ENCODE measurements at regions not wholly inside any gene's neighbourhood (a gene's known extent, or its start where the extent isn't known, plus 50 kb on each side); places are given as distances from the start of the nearest gene placed in this dataset.

DNA sequence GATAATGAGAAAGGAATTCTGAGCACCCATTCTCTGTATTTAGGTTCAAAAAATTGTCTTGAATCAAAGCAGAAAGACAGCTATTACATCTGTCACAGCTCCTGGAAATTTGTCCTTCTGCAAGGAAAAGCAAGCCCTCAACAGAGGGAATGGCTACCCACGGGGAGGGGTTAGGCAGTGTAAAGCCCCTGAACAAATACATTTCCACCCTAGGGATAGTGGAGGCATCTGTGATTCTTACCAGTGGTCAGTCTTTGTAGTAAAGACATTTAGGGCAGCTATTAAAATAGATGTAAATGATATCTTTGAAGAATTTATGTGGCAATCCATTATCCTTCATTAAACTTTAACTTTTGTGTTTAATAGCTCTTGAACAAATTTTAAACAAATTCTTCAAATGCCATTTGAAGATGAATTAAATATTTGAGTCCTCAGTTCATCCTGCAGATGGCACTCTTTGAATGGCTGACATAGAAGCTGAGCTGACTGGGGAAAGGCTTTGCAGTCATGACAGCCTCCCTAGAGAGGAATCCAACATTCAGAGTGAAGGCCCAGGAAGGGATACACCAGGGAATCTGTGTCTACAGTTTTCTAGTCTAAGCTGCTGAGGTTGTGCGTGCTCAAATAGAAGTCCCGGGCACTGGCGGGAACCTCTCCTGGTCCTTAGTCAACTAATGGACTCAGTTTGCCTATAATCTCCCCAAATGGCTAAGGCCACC, 359.7 kb upstream of the ROPN1 start:
- H3K4me1 ChIP-seq, result no peaks in the 10 kb centered on the region
- no peaks in the 10 kb centered on the region for H3K27me3 ChIP-seq
- no peaks in the 10 kb centered on the region for H3K9me3 ChIP-seq
- H3K36me3 ChIP-seq, result no peaks in the 10 kb centered on the region
- no peak overlapping the region for H3K27ac ChIP-seq
- DNase-seq, result peak in 1 of 3 donors; percentile 58
- TF ChIP-seq POLR2A (IDR thresholded peaks at IDR 0.05), result no peak
- TF ChIP-seq CTCF (IDR thresholded peaks at IDR 0.05), result peak in 4 of 6 experiments; percentile 27 to 84 (median 82)
- no peak overlapping the region for H3K4me3 ChIP-seq

DNA sequence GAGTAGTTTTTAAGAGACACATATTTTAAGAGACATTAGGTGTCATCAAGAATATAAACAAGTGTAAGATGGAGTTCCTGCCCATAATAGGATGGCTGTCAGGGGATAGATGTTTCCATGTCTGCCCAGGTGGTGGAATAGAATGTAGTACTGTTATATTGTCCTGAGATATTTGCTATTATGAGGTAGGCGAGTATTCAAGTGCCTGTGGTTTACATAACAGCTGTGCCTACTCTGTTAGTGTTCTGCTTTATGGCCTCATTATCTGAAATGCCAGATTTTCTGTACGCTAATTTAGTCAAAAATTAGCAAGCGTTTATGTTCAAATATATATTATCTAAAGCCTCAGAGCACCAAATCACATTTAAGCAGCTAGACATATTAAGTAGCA, 360.2 kb upstream of the ROPN1 start:
- H3K4me1 ChIP-seq, result no peaks in the 10 kb centered on the region
- DNase-seq, result no peak
- TF ChIP-seq CTCF (IDR thresholded peaks at IDR 0.05), result no peak
- TF ChIP-seq POLR2A (IDR thresholded peaks at IDR 0.05), result no peak
- no peaks in the 10 kb centered on the region for H3K9me3 ChIP-seq
- no peaks in the 10 kb centered on the region for H3K36me3 ChIP-seq
- no peaks in the 10 kb centered on the region for H3K27me3 ChIP-seq
- no peak overlapping the region for H3K4me3 ChIP-seq
- H3K27ac ChIP-seq, result no peak overlapping the region

- Histone ChIP-seq H3K4me1 (no peaks in the 10 kb centered on the region), H3K36me3 (no peaks in the 10 kb centered on the region), H3K27me3 (no peaks in the 10 kb centered on the region), H3K4me3 (no peak overlapping the region), H3K27ac (no peak overlapping the region), H3K9me3 (no peaks in the 10 kb centered on the region)
- TF ChIP-seq POLR2A (IDR thresholded peaks at IDR 0.05), result no peak
- no peak for DNase-seq
These were observed 361.8 kb upstream of the ROPN1 start for GRCh38 chr3:124353691-124354090.

DNA sequence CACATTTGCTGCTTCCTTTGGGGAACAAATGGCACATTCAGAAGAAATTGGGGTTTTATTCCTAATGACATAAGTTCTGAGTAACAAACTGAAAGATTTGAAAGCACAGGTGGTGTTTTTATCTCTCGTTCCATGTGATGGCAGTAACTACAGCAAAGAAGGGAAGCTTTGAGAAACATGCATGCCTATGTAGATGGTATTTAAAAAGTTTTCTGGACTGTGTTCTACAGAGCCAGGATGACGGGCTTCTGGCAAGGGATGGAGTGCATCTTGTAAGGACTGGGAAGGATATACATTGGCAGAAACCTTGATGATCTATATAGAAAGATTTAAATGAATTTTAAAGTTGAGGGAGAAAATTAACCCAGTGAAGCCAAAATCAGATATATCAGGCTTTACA, 362.2 kb upstream of the ROPN1 start:
- TF ChIP-seq POLR2A (IDR thresholded peaks at IDR 0.05) (no peak), CTCF (IDR thresholded peaks at IDR 0.05) (no peak)
- Histone ChIP-seq H3K27me3 (no peaks in the 10 kb centered on the region), H3K4me3 (no peak overlapping the region), H3K4me1 (no peaks in the 10 kb centered on the region), H3K36me3 (no peaks in the 10 kb centered on the region), H3K27ac (no peak overlapping the region), H3K9me3 (no peaks in the 10 kb centered on the region)
- DNase-seq, result no peak

GRCh38 chr3:124358156-124358555, 366.2 kb upstream of the ROPN1 start:
- Histone ChIP-seq H3K36me3 (no peaks in the 10 kb centered on the region), H3K27ac (no peak overlapping the region), H3K4me1 (no peaks in the 10 kb centered on the region), H3K27me3 (no peaks in the 10 kb centered on the region), H3K9me3 (no peaks in the 10 kb centered on the region), H3K4me3 (no peak overlapping the region)
- TF ChIP-seq CTCF (IDR thresholded peaks at IDR 0.05) (no peak), POLR2A (IDR thresholded peaks at IDR 0.05) (no peak)
- DNase-seq, result no peak

GRCh38 chr3:124360155-124360554, 368.2 kb upstream of the ROPN1 start:
- TF ChIP-seq POLR2A (IDR thresholded peaks at IDR 0.05), result no peak
- H3K4me3 ChIP-seq, result no peak overlapping the region
- H3K27ac ChIP-seq, result no peak overlapping the region

GRCh38 chr3:124360563-124360962, 368.6 kb upstream of the ROPN1 start:
- H3K36me3 ChIP-seq, result no peaks in the 10 kb centered on the region
- peaks cover 0 to 6% (median 0%) of the 10 kb centered on the region in 4 donors for H3K4me1 ChIP-seq
- H3K4me3 ChIP-seq, result no peak overlapping the region
- no peaks in the 10 kb centered on the region for H3K9me3 ChIP-seq
- no peak for TF ChIP-seq CTCF (IDR thresholded peaks at IDR 0.05)
- no peak for TF ChIP-seq POLR2A (IDR thresholded peaks at IDR 0.05)
- DNase-seq, result no peak
- no peak overlapping the region for H3K27ac ChIP-seq
- no peaks in the 10 kb centered on the region for H3K27me3 ChIP-seq

More at GRCh38 chr3:124360155-124360554, 368.2 kb upstream of the ROPN1 start:
- peaks cover 0 to 6% (median 0%) of the 10 kb centered on the region in 4 donors for H3K4me1 ChIP-seq
- H3K27me3 ChIP-seq, result no peaks in the 10 kb centered on the region
- H3K9me3 ChIP-seq, result no peaks in the 10 kb centered on the region
- no peak for DNase-seq
- H3K36me3 ChIP-seq, result no peaks in the 10 kb centered on the region

Data from Peyer's patch (tissue), 4 donors.